HG03342 (cell line): ENCODE measurements at regions not wholly inside any gene's neighbourhood (a gene's known extent, or its start where the extent isn't known, plus 50 kb on each side); places are given as distances from the start of the nearest gene placed in this dataset.

Experiments
- ATAC-seq: cut with Tn5 transposase; IDR thresholded peaks from one replicate; pipeline ENCODE4 v1.9.1; 2021; ENCODE audit warnings: mild to moderate bottlenecking, moderate library complexity; ENCODE audit not compliant: unreplicated experiment

DNA sequence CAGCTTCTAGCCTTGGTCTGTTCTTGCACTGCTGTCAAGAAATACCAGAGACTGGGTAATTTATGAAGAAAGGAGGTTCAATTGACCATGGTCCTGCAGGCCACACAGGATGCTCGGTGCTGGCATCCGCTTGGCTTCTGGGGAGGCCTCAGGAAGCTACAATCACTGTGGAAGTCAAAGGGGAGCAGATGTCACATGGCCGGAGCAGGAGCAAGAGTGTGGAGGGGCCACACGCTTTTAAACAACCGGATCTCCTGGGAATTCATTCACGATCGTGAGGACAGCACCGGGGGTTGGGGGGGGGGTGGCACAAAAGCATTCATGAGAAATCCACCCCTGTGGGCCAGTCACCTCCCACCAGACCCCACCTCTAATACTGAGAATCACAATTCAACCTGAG, 850.4 kb upstream of the SALL3 start:
- no peak for ATAC-seq

GRCh38 chr18:78130232-78131195, 849.1 kb upstream of the SALL3 start:
- ATAC-seq: no peak

DNA sequence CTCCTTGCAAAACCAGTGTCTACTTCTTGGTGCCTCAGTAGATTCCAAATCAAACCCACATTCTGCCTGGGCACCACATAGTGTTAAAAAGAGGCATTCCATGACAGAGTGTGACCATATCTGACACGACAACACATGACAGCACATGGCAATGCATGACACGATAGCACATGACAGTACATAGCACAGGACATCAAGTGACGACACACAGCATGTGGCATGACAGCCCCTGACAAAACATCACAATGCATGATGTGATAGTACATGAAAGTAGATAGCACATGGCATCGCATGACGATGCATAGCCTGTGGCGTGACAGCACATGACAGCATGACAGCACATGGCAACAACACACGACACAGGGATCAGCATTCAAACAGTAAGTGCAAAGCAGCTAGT, 845.9 kb upstream of the SALL3 start:
- ATAC-seq: no peak

GRCh38 chr18:78136986-78137385, 842.6 kb upstream of the SALL3 start:
- ATAC-seq: no peak

GRCh38 chr18:78138983-78139496, 840.6 kb upstream of the SALL3 start:
- ATAC-seq: no peak

GRCh38 chr18:78140294-78140693, 839.3 kb upstream of the SALL3 start:
- ATAC-seq: no peak

- no peak for ATAC-seq
Observed at GRCh38 chr18:78144669-78145068, 834.9 kb upstream of the SALL3 start.

- ATAC-seq: no peak
Observed at GRCh38 chr18:78145096-78145495, 834.5 kb upstream of the SALL3 start.

GRCh38 chr18:78146136-78147085, 833.2 kb upstream of the SALL3 start:
- ATAC-seq: no peak

DNA sequence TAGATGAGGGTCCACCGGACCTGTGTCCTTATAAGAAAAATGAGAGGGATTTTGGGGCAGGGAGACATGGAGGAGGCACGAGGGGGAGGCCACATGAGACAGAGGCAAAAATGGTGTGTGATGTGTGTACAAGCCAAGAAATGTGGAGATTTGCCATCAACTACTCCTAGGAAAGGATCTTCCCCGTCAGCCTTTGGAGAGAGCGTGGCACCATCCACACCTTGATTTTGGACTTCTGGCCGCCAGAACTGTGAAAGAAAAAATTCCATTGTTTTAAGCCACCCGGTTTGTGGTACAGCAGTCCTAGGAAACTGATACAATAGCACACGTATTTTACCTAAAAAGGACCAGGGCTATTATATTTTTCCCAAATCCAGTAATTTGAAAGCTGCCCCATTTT, 829.0 kb upstream of the SALL3 start:
- ATAC-seq: no peak

GRCh38 chr18:78151234-78151633, 828.4 kb upstream of the SALL3 start:
- no peak for ATAC-seq

DNA sequence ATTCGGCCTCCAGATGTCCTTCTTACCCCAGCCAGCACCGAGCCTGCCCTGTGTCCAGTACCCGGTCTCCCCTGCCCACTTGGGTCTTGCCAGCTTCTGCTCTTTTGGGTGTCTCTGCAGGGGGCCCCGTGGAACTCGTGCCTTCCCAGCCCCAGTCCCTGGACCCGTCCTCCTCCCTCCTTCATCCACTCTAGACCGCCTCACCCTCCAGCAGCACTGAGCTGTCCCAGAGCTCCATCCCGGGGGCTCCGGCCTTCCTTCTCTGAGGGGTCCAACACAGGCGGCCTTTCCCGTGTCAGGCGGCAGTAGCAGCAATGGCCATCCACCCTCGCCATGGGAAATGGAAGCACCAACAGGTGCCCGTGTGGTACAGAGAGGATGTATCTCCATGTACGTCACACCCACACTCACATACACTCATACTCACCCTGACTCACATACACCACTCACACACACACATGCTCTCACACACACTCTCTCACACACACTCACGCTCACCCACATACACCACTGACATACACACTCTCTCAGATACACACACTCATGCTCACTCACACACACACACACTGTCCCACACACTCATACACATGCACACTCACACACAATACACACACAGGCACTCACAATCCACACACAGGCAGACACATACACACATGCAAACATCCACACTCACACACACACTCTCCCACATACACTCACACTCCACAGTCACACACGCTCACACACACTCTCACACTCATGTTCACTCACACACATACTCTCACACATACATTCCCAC, 827.5 kb upstream of the SALL3 start:
- no peak for ATAC-seq

- no peak for ATAC-seq
Observed at GRCh38 chr18:78153362-78153761, 826.3 kb upstream of the SALL3 start.

DNA sequence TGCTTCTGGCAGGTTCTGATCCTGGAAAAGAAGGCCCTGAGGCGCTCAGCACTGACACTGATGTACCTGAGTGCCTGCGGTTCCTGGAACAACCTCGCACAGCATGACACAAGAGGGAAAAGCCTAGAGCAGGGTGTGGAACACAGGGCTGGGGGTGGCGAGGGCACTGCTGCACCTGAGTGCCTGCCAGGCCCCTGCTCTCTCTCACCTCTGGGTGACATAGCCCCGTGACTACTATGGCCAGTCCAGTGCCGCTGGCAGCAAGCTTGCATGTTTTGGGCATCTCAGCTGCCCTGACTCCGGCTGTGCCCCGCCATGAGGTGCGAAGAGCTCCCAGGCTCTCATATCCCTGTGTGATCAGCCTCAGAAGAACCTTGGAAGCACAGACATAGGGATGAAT, 825.2 kb upstream of the SALL3 start:
- no peak for ATAC-seq

- ATAC-seq: no peak
Observed at GRCh38 chr18:78154853-78155252, 824.8 kb upstream of the SALL3 start.

GRCh38 chr18:78156466-78156865, 823.2 kb upstream of the SALL3 start:
- ATAC-seq: no peak

DNA sequence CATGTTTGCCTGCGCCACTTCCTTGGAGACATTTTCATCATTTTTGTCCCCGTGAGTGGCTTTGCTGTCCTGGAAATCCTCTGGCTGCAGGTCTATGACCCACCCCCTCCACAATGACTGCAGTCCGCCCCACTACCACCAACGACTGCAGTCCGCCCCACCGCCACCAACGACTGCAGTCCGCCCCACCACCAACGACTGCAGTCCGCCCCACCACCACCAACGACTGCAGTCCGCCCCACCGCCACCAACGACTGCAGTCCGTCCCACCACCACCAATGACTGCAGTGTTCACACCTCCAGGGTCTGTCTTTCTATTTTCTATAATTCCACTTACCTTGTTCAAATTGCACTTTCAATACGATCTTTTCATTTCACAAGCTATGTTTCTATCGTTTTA, 820.7 kb upstream of the SALL3 start:
- no peak for ATAC-seq

DNA sequence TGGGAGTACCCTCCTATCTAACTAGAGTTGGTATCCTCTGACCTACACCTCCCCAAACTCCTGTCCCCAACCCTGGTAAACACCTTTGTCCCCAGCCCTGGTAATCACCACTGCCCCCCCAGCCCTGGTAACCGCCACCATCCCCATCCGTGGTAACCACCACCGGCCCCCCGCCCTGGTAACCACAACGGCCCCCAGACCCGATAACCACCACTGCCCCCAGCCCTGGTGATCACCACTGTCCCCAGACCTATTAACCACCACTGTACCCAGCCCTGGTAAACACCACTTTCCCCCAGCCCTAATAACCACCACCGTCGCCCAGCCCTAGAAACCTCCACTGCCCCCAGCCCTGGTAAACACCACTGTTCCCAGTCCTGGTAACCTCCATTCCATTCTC, 820.2 kb upstream of the SALL3 start:
- ATAC-seq: no peak

- no peak for ATAC-seq
Observed at GRCh38 chr18:78160961-78161656, 818.5 kb upstream of the SALL3 start.

DNA sequence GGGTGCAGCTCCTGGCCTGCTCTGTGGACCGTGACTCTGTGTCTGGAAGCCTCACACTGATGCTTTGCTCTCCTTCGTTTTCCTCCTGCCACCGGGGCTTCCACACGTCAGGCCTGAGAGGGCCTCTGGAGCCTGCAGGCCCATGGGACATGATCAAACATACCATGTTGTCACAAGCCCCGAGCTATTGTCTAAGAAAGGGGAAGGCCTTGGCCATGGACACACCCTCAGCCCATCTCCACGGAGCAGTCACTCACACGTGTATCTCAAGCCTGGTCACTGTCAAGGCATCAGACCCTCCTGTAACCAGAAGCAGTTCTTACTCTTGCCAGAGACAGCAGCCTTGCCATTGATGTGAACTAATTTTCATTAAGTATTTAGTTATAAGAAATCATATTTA, 814.1 kb upstream of the SALL3 start:
- ATAC-seq: no peak
